Lung (tissue), 11 donors: ENCODE measurements at regions not wholly inside any gene's neighbourhood (a gene's known extent, or its start where the extent isn't known, plus 50 kb on each side); places are given as distances from the start of the nearest gene placed in this dataset.

ENCODE experiments used
- ATAC-seq: fragments of 200-7000 bp; cut with Tn5 transposase; one replicate; pipeline ENCODE4 v1.9.1; 2020; ENCODE audit warnings: moderate number of reproducible peaks; ENCODE audit not compliant: insufficient read depth, low FRiP score
- DNase-seq, 3 donors: peaks; one replicate each; pipeline ENCODE4 v3.0.0-alpha.2; 2013 to 2017
- H3K27ac ChIP-seq, 2 donors: one replicate each; pipeline ENCODE4 v1.5.1; 2013; ENCODE audit warnings: mild to moderate bottlenecking in 2 of 2, moderate library complexity in 2 of 2, control low read depth in 1 of 2, inconsistent platforms in 1 of 2, low read depth in 1 of 2, low read length in 1 of 2
- H3K27me3 ChIP-seq, 3 donors: one replicate each; pipeline ENCODE4 v1.5.1; 2013; ENCODE audit warnings: low read length in 2 of 3; ENCODE audit not compliant: control insufficient read depth in 3 of 3, insufficient read depth in 3 of 3
- H3K36me3 ChIP-seq, 4 donors: one replicate each; pipeline ENCODE4 v1.5.1; 2013; ENCODE audit warnings: low read length in 4 of 4, mild to moderate bottlenecking in 1 of 4, moderate library complexity in 1 of 4; ENCODE audit not compliant: control insufficient read depth in 4 of 4, insufficient read depth in 4 of 4
- H3K4me1 ChIP-seq, 5 donors: one replicate each; pipeline ENCODE4 v1.5.1; 2013; ENCODE audit warnings: low read length in 5 of 5, mild to moderate bottlenecking in 2 of 5, moderate library complexity in 1 of 5; ENCODE audit not compliant: control insufficient read depth in 5 of 5, insufficient read depth in 5 of 5
- H3K4me3 ChIP-seq: one replicate; pipeline ENCODE4 v1.5.1; 2013; ENCODE audit warnings: mild to moderate bottlenecking, control low read depth, moderate library complexity
- H3K9ac ChIP-seq, 2 donors: one replicate each; pipeline ENCODE4 v1.5.1; 2013; ENCODE audit warnings: low read length in 2 of 2, control low read depth in 1 of 2; ENCODE audit not compliant: insufficient read depth in 1 of 2
- H3K9me3 ChIP-seq, 4 donors: one replicate each; pipeline ENCODE4 v1.5.1; 2013; ENCODE audit warnings: low read length in 3 of 4, mild to moderate bottlenecking in 1 of 4, moderate library complexity in 1 of 4; ENCODE audit not compliant: control insufficient read depth in 4 of 4, insufficient read depth in 3 of 4
- WGBS, 2 donors: extraction: QIAGEN DNeasy Blood & Tissue Kit; methylation state at CpG; one replicate each; pipeline ENCODE4 v1.1.7; 2013; 5-methylcytosine and 5-hydroxymethylcytosine counted together
- TF ChIP-seq, protein P1 (sequence below): IDR thresholded peaks from 2 replicates; pipeline ENCODE4 v1.5.1; 2012; ENCODE audit warnings: mild to moderate bottlenecking; ENCODE audit errors: control extremely low read depth, extremely low read depth
- donor health status: control.
- donor health status: control.
- donor health status: Bipolar disorder and iron deficiency.
- donor health status: healthy.
- donor health status: DM: yes; HTN: yes; CAD: no.

DNA sequence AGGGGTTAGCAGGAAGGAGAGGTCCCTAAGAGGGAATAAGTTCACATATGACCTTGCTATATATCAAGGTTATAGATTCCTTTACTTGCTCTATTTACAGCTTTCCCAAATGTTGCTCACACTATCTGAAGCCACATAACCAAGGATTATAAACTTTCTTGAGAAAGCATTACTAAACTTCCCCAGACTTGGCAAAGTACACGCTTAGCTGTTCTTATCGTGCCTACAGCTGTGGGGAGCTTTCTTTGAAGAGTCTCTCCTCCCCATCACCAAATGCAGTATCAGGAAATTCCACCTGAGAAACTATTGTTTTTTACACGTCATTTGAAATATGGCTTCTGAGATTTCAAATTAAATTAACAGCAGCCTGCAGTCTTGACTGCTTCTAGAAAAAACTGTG, 284.5 kb downstream of the CHL1 start:
- TF ChIP-seq, protein P1, sequence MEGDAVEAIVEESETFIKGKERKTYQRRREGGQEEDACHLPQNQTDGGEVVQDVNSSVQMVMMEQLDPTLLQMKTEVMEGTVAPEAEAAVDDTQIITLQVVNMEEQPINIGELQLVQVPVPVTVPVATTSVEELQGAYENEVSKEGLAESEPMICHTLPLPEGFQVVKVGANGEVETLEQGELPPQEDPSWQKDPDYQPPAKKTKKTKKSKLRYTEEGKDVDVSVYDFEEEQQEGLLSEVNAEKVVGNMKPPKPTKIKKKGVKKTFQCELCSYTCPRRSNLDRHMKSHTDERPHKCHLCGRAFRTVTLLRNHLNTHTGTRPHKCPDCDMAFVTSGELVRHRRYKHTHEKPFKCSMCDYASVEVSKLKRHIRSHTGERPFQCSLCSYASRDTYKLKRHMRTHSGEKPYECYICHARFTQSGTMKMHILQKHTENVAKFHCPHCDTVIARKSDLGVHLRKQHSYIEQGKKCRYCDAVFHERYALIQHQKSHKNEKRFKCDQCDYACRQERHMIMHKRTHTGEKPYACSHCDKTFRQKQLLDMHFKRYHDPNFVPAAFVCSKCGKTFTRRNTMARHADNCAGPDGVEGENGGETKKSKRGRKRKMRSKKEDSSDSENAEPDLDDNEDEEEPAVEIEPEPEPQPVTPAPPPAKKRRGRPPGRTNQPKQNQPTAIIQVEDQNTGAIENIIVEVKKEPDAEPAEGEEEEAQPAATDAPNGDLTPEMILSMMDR: no peak
- Histone ChIP-seq H3K27ac (no peak overlapping the region), H3K27me3 (no peaks in the 10 kb centered on the region), H3K4me1 (peaks cover 0 to 14% (median 2%) of the 10 kb centered on the region in 5 donors), H3K36me3 (no peaks in the 10 kb centered on the region), H3K4me3 (no peak overlapping the region), H3K9me3 (peaks cover 0 to 4% (median 2%) of the 10 kb centered on the region in 4 donors), H3K9ac (no peak overlapping the region)
- ATAC-seq (no peak), DNase-seq (peak in 2 of 3 donors; percentile 45 to 57)
- WGBS, 2 donors: 51 to 64% methylated on average over 3 of the region's 3 CpGs

DNA sequence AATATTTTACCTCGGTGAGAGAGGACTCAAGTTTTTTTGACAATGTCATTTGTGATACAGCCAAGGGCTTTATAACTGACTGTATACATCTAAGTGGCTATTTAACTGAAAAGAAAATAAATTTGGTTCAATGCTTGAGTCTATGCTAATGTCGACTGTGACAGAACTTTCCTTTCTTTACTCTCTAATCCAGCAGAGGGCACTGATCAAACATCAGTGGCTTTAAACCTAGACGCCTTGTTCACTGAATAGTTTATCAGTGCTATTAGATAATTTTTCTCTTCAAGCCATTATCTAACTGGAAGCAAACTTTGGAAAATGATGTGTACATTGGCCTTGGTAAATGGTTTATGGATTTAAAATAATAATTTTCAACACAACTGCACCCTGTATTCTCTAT, 285.1 kb downstream of the CHL1 start:
- 28 to 42% methylated on average over 3 of the region's 3 CpGs for WGBS, 2 donors
- no peak for ATAC-seq
- Histone ChIP-seq H3K4me1 (peaks cover 0 to 14% (median 2%) of the 10 kb centered on the region in 5 donors), H3K4me3 (no peak overlapping the region), H3K27ac (no peak overlapping the region), H3K36me3 (no peaks in the 10 kb centered on the region), H3K27me3 (no peaks in the 10 kb centered on the region), H3K9ac (no peak overlapping the region), H3K9me3 (peaks cover 0 to 4% (median 2%) of the 10 kb centered on the region in 4 donors)
- TF ChIP-seq, protein P1: no peak
- DNase-seq: peak in 2 of 3 donors; percentile 56 to 58

DNA sequence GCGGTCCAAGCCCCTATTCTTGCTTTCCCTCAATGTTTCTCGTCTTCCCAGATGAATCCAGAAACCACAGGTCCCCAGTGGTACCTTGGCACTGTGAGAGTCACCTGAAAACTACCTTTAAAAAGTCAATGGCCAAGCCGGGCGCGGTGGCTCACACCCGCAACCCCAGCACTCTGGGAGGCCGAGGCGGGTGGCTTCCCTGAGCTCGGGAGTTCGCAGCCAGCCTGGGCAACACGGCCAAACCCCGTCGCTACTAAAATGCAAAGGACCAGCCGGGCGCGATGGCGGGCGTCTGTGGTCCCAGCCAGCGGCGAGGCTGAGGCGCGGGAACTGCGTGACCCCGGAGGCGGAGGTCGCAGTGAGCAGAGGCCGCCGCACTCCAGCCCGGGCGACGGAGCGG, 285.9 kb downstream of the CHL1 start:
- Histone ChIP-seq H3K4me3 (no peak overlapping the region), H3K27ac (peak overlapping the region in 1 of 2 donors; percentile 59), H3K4me1 (peaks cover 0 to 14% (median 2%) of the 10 kb centered on the region in 5 donors), H3K9me3 (peaks cover 0 to 6% (median 2%) of the 10 kb centered on the region in 4 donors), H3K27me3 (no peaks in the 10 kb centered on the region), H3K9ac (no peak overlapping the region), H3K36me3 (no peaks in the 10 kb centered on the region)
- TF ChIP-seq, protein P1: no peak
- no peak for DNase-seq
- WGBS, 2 donors: 81 to 91% methylated on average over 28 to 32 of the region's 32 CpGs
- ATAC-seq: no peak

DNA sequence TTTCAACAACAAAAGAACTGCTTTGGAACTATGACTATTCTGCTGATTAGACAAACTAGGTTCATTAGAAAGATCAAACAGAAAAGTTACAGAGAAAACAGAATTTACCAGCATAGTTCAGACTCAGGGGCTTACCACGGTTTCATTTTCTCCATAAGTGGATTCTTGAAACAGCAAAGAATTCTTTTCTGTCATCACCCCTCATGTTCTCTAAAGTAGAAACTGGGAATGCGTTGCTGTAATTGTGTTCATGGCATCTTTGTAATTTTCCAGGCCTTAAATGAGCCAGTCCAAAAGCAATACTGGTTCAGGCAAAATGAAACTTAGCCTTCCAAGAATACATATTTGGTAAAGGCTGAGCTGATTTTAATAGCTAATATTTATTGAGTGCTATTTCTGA, 287.8 kb downstream of the CHL1 start:
- WGBS, 2 donors: 52 to 72% methylated on average over 2 of the region's 2 CpGs
- H3K4me1 ChIP-seq: peaks cover 0 to 14% (median 2%) of the 10 kb centered on the region in 5 donors
- DNase-seq: peak in 2 of 3 donors; percentile 60 to 71
- ATAC-seq: no peak
- H3K9me3 ChIP-seq: peaks cover 0 to 3% (median under 1%) of the 10 kb centered on the region in 4 donors
- no peaks in the 10 kb centered on the region for H3K36me3 ChIP-seq
- TF ChIP-seq, protein P1: no peak
- H3K4me3 ChIP-seq: no peak overlapping the region
- no peak overlapping the region for H3K9ac ChIP-seq
- H3K27ac ChIP-seq: no peak overlapping the region
- no peaks in the 10 kb centered on the region for H3K27me3 ChIP-seq
